Glomerular visceral epithelial cell (primary cell): ENCODE measurements at regions not wholly inside any gene's neighbourhood (a gene's known extent, or its start where the extent isn't known, plus 50 kb on each side); places are given as distances from the start of the nearest gene placed in this dataset.
A peak's percentile ranks its signal among the peaks of the same experiment; 100 is the strongest.

Source experiments
- DNase-seq: peaks from one replicate; pipeline ENCODE4 v3.0.0-alpha.2; 2016; ENCODE audit errors: extremely low spot score

DNA sequence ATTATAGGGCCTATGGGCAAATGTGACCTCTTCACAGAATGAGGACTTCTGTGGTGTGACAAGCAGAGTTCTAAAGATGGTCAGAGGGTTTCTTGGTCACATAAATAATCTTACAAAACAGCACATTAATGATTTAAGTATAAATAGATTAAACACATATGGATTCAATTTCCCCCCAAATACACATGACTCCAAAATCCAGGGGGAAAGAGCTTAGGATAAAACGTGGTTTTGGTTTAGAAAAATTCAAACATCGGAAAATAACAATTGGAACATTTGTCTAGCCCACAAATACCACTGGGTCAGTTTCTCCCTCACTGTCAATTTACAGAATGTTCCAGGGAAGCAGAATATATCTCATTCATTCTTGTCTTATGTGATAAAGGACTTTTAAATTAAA, 283.1 kb downstream of the COG6 start:
- DNase-seq, result no peak

DNA sequence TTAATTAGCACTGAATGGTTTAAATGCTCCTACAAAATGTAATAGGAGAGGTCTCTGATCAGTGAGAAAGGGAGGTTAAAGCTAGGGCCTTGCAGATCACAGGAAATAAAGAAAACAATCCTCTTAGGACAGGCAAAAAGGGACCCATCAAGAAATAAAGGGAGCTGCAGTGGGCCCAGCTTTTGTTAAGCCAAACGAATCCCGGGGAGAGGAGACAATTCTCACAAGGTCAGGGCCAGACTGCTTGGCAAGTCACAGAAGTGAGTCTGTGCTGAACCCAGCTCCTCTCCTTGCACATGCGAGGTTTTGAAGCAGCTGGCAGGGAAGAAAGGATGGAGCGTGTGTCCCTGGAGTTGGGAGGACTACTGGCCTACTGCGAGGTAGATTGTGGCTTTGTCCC, 285.8 kb downstream of the COG6 start:
- DNase-seq, result no peak

DNA sequence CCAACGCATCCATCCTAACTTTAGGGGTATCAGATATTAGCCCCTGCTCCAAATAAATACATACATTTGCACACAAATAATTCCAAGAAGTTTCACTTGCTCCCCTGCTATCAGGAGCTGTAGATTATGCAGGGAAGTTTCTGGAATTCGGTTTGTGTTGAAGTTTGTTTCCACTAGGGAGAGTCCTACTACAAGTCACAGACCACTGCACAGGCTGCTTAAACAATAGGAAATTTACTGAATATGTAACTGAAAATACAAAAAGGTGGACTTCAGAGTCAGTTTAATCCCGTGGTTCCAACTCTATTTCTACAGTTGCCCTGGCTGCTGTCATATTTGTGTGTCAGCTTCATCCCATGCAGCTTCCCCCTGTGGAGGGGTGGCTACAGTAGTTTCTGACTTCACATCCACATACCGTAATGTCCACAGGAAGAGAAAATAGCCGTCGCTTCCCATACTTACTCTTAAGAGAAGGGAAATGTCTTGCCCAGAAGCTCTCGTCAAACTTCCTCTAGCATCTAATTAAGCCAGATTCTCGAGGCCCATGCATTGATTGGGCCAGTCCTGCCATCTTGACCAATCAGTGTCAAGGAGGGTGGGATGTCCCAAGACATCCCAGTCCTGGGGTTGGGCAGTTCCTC, 286.6 kb downstream of the COG6 start:
- DNase-seq, result no peak

- DNase-seq, result peak; percentile 79
These were observed 287.3 kb downstream of the COG6 start for GRCh38 chr13:39942552-39943273.

DNA sequence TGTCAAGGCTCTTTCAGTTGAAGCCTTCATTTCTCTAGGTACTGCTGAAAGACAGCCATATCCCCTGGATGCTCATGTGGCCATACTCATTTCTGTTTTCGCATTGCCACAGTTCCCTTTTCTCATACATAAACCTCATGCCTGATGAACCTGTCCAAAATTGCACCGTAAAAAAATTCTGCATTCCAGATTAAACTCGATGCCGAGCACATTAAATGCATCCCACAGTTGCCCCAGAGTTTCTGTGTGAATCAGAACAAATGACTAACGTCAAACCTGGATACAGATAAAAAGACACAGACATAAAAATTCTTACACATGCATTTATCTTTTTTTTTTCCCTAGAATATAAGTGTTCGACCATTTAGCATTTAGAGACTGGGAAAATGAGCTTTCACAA, 288.2 kb downstream of the COG6 start:
- no peak for DNase-seq

DNA sequence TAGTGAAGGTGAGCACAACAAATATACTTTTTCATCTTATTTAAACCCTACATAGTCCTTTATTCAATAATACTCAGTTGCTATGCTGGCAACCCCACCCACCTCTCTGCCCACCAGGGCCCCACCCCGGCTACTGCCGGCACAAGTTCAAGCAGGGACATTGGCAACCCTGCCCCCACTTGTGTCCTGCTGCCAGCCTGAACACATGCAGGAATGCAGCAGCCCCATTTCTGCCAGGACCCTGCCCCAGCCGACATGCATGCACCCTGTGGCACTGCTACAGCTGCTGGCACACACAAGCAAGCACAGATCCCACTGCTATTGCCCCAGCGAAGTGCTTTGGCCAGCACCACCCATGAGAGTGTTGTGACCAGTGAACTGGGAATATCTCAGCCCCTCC, 289.8 kb downstream of the COG6 start:
- no peak for DNase-seq

DNA sequence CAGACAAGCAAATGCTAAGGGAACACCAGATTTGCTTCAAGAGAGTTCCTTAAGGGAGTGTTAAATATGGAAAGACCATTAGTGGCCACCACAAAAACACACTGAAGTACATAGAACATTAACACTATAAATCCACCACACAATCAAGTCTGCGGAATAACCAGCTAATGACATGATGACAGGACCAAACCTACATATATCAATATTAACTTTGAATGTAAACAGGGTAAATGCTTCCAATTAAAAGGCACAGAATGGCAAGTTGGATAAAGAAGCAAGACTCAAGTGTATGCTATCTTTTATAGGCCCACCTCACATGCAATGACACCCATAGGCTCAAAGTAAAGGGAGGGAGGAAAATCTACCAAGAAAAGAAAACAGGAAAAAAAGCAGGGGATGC, 291.3 kb downstream of the COG6 start:
- no peak for DNase-seq

GRCh38 chr13:39951301-39951700, 295.8 kb downstream of the COG6 start:
- DNase-seq, result no peak

DNA sequence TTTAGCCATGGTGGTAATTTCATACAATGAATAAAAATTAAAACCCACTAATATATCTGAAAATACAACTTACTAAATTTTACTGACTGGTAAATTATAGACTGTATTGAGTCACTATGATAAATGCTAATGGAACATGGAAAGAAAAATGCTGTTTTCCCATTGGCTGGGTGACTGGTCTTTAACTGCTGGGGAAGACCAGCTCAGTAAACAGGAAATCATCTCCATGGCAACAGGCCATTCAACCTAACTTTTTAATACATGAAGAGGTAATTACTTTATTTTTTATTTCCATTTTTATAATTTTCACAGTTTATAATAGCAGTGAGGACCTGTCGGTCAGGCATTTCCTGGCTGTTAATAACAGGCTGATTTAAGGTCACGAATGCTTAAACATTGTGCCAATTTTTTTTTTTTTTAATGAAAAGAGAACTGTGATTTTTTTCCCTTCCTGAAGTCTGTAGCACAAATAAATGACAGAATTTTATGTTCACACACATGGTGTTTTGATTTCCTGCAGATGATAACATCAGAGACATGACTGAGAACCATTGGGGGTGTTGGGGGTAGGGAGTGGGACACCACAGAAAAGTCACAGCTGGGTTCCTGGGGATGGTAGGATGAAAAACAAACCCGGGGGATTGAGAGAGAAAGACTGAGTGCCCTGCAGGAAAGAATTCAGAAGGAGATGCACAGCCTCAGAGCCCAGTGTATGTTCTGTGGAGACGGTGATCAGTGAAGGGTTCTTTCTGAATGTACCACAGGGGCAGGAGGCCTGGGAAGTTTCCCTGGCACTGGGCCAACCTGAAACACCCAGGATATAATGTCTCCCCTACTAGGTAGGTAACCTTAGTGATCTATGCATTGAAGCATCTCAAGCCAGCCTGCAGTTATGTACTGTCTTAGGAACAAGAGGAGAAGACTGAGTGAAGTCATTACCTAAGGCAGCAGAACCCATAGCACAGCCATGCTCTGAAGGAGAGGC, 297.1 kb downstream of the COG6 start:
- DNase-seq, result no peak

DNA sequence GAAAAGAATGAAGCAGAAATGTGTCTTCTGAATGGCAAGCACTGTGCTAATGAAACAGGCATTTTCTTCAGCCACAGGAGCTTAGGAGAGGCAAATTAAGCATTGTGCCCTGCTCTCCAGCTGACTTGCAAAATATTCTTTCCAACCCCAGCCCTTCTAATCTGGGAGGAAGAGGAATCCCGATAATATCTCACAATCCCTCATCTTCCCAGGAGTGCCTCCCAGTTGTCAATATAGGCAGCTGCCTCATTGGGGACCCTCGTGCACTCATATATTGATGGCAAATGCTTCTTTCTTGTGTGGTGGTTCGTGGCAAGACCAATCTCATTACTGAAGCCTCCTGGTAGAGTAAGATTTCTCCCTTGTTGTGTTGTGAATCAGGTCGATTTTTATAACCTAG, 299.0 kb downstream of the COG6 start:
- DNase-seq, result no peak

DNA sequence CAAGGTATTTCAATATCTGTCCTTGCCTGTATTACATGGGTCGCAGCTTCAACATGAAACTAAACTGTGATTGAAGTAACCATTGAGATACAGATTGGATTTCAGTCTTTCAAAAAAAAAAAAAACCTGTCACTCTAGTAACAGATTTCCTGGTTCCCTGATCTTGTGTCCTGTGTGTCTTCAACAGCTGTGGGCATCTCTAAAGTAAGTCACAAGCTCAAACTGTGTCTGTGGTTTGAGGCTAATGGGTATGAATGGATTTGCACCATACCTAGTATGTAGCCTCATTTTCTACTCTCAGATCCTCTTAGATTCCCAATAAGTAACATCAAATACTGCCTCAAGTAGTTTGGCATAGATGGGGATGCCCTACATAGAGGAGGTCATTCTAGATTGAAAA, 300.1 kb downstream of the COG6 start:
- DNase-seq, result no peak

GRCh38 chr13:39956036-39956435, 300.6 kb downstream of the COG6 start:
- DNase-seq, result no peak

DNA sequence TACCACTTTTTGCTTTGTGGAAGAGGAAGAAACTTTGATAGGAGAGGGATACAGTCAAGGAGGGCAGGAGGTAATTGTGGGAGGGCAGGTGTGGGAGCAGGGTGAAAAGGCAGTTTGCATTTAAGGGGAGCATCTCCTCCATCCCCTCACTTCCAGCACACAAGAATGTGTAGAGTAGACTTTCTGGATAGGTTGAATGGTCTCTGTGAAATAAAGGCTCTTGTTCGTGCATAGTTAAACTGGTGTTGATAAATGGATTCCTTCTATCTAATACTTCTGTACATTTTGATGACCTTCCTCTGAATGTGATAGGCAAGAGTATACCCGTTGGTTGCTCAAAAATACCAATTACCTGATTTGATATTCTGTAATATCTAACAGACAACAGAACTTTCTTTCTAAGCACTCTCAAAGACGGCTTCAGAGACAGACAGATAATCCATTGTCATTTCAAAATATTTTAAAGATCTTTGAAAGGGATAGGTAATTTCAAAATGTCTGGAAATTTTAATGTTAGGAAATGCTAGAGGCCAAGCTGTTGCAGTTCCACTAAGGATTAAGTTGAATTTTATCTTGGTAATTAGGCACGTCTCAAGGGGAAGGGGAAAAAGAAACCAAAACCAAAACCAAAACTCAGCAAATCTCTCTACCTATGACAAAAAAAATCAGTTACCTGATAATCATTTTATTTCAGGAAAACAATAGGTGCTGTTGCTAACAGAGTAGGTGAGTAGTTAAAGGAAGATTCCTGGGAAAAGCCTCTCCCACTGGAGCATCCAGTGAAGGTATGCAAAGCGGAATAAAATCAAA, 302.6 kb downstream of the COG6 start:
- no peak for DNase-seq

DNA sequence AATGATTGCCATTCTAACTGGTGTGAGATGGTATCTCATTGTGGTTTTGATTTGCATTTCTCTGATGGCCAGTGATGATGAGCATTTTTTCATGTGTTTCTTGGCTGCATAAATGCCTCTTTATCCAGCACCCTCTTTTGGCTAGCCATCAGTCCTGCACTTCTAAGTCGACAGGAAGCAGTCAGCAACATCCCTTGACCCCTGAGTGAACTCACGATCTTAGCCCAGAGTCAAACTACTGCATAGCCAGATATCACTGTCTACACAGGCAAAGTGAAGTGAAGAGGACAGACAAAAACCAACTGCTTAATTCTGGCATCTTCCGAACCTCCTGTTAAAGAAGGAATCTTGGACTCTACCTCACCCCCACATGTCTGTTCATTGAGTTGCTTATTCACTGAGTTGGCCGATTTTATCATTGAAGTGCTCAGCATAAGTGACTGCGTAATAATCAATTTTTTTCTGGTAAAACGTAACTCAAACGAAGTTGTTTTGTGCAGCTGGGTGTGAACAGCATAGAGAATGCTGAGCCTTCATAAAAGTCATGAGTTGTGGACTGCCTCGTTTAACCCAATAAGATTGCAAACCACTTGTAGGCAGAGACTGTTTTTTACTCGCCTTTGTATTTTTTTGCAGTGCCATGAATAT, 304.2 kb downstream of the COG6 start:
- DNase-seq, result no peak

GRCh38 chr13:39960191-39960590, 304.7 kb downstream of the COG6 start:
- DNase-seq, result no peak

GRCh38 chr13:39961036-39961435, 305.6 kb downstream of the COG6 start:
- DNase-seq, result no peak

DNA sequence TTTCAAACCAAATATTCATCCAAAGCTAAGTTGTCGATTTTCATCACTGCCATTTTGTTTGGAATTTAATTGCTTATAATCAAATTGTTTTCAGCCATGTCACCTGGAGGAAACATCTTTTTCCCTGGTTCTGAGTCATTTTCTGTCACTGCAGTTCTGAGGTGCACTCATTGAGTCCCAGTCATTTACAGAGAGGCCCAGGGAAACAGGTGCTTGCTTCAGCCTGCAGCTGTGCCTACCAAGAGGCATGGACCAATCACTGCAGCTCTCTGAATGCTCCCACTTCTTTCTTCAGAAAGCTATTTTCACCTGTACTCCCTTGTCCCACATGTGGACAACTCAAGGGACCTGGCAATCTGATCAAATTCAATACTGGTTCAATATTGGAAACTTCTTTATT, 308.1 kb downstream of the COG6 start:
- no peak for DNase-seq

- DNase-seq, result no peak
These were observed 309.8 kb downstream of the COG6 start for GRCh38 chr13:39965309-39965708.

DNA sequence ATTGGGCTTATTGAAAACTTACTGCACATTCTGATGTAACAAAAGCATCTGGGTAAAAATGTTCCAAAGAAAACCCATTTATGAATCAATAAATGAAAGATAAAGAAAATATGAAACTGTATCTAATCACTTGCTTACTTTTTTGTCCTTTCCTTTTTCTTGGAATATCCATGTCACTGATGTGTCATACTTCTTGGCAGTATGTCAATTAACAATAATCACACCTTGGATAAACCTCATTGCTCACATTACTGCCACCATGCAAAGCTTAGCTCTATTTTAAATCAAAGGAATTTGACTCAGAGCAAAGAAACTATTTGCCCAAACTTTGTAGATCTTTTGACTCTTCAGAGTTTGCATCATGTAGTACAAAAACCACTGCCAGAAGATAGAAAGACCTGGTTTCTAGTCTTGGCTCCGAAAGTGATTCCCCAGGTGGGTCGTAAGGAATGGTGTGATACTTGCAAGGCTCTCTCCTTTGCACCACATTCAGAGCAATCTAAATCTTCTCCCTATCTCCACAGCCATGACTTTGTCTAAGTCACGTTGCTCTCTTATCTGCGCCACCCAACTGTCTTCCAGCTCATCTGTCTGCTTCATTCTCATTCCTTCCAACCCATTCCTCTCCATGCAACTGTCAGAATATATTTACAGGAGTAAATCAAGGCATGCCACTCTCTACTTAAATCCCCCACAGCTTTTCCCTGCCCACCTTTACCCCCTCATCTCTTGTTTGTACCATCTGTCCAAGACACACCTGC, 311.9 kb downstream of the COG6 start:
- DNase-seq, result no peak

GRCh38 chr13:39968646-39969475, 313.4 kb downstream of the COG6 start:
- DNase-seq, result no peak
